GM15510 (cell line): ENCODE measurements at regions not wholly inside any gene's neighbourhood (a gene's known extent, or its start where the extent isn't known, plus 50 kb on each side); places are given as distances from the start of the nearest gene placed in this dataset.

Experiments used
- POLR2A ChIP-seq: IDR thresholded peaks from 3 replicates; pipeline ENCODE4 v1.6.1; 2011; ENCODE audit warnings: borderline replicate concordance; ENCODE audit not compliant: insufficient read length; ENCODE audit errors: extremely low read depth

GRCh38 chr16:29594926-29595838 is 67.9 kb upstream of the SPN start:
- TF ChIP-seq POLR2A: peak; percentile 59

- peak; percentile 26 for TF ChIP-seq POLR2A
Measured at GRCh38 chr16:29600111-29601000, 62.7 kb upstream of the SPN start.
